SK-N-SH (cell line): ENCODE measurements at regions not wholly inside any gene's neighbourhood (a gene's known extent, or its start where the extent isn't known, plus 50 kb on each side); places are given as distances from the start of the nearest gene placed in this dataset.
"Not testable (repeated sequence)": the region's sequence is repeated elsewhere in the genome, so short reads cannot be mapped to it uniquely, and the experiment has no call there.

ENCODE experiments used
- CTCF ChIA-PET: fragments of 300-600, 350-600 bp; formaldehyde crosslinking; extraction: SDS; loops from one replicate; lab custom pipeline; 2021; lab: Yijun Ruan, JAX
- POLR2A ChIA-PET: fragments of 350-600 bp; sonication (Branson Sonifier 250); formaldehyde crosslinking; extraction: SDS; loops from one replicate; lab custom pipeline; 2020; ENCODE audit warnings: antibody characterized with exemption, inconsistent platforms; lab: Yijun Ruan, JAX
- DNase-seq: peaks from one replicate; pipeline ENCODE4 v3.0.0; 2012
- H2AFZ ChIP-seq: fragments of 200-600 bp; sonication (generic); 2 replicates; pipeline ENCODE4 v1.8.1; 2016; ENCODE audit warnings: antibody characterized with exemption, mild to moderate bottlenecking, low read depth
- H3F3A ChIP-seq: fragments of 200-600 bp; sonication (generic); replicated peaks from 2 replicates; pipeline ENCODE3; 2016; ENCODE audit warnings: antibody characterized with exemption, mild to moderate bottlenecking; ENCODE audit not compliant: insufficient read depth
- H3K27ac ChIP-seq, 2 experiments: fragments of 200-500 bp in 1 of 2; fragments of 200-600 bp in 1 of 2; sonication (Bioruptor generic) in 1 of 2; sonication (generic), shearing (Covaris generic) in 1 of 2; 2 replicates each; pipeline versions ENCODE4 v1.5.1 to v1.6.1; 2014 to 2016; ENCODE audit warnings: low read depth in 2 of 2, inconsistent platforms in 1 of 2, low read length in 1 of 2, mild to moderate bottlenecking in 1 of 2, mixed read lengths in 1 of 2
- H3K27me3 ChIP-seq: fragments of 200-600 bp; sonication (generic), shearing (Covaris generic); 2 replicates; pipeline ENCODE4 v1.6.1; 2016; ENCODE audit warnings: mixed run types; ENCODE audit not compliant: insufficient read depth
- H3K36me3 ChIP-seq, 2 experiments: fragments of 200-500 bp in 1 of 2; fragments of 200-600 bp in 1 of 2; sonication (Bioruptor generic) in 1 of 2; sonication (generic) in 1 of 2; replicated peaks in 1 of 2; 2 replicates each; pipeline versions ENCODE3 to v1.5.1; 2014 to 2016; ENCODE audit warnings: low read length in 1 of 2, mild to moderate bottlenecking in 1 of 2; ENCODE audit not compliant: insufficient read depth in 2 of 2, control insufficient read depth in 1 of 2
- H3K4me1 ChIP-seq, 2 experiments: fragments of 200-500 bp in 1 of 2; fragments of 200-600 bp in 1 of 2; sonication (Bioruptor generic) in 1 of 2; sonication (generic), shearing (Covaris generic) in 1 of 2; 2 replicates each; pipeline versions ENCODE4 v1.5.1 to v1.6.1; 2014 to 2016; ENCODE audit warnings: low read depth in 1 of 2, low read length in 1 of 2, mixed run types in 1 of 2; ENCODE audit not compliant: insufficient read depth in 2 of 2, control insufficient read depth in 1 of 2
- H3K4me2 ChIP-seq: fragments of 200-600 bp; sonication (generic), shearing (Covaris generic); 2 replicates; pipeline ENCODE4 v1.6.1; 2017; ENCODE audit warnings: mixed run types
- H3K4me3 ChIP-seq, 2 experiments: fragments of 200-500 bp in 1 of 2; fragments of 200-600 bp in 1 of 2; sonication (Bioruptor generic) in 1 of 2; sonication (generic), shearing (Covaris generic) in 1 of 2; 2 replicates each; pipeline versions ENCODE4 v1.5.1 to v1.8.1; 2014 to 2016; ENCODE audit warnings: low read depth in 2 of 2, inconsistent platforms in 1 of 2, low read length in 1 of 2, mild to moderate bottlenecking in 1 of 2, mixed read lengths in 1 of 2, moderate library complexity in 1 of 2
- H3K79me2 ChIP-seq: fragments of 200-600 bp; sonication (generic); 2 replicates; pipeline ENCODE4 v1.8.1; 2017; ENCODE audit warnings: mild to moderate bottlenecking; ENCODE audit not compliant: insufficient read depth
- H3K9ac ChIP-seq: fragments of 200-600 bp; sonication (generic); 2 replicates; pipeline ENCODE4 v1.6.1; 2017; ENCODE audit warnings: mixed run types
- H3K9me2 ChIP-seq: fragments of 200-600 bp; sonication (generic); 2 replicates; pipeline ENCODE4 v1.6.1; 2017; ENCODE audit warnings: mixed run types
- H3K9me3 ChIP-seq: fragments of 200-600 bp; sonication (generic); 2 replicates; pipeline ENCODE4 v1.6.1; 2017; ENCODE audit warnings: mixed run types, mild to moderate bottlenecking, moderate library complexity
- H4K20me1 ChIP-seq: fragments of 200-600 bp; sonication (generic); 2 replicates; pipeline ENCODE4 v1.6.1; 2017; ENCODE audit warnings: mild to moderate bottlenecking, mixed run types; ENCODE audit not compliant: insufficient read depth
- CHD2 ChIP-seq: fragments of 150-350 bp; IDR thresholded peaks from 2 replicates; pipeline ENCODE4 v1.6.1; 2018; ENCODE audit warnings: low read length; ENCODE audit not compliant: partially characterized antibody
- ELF1 ChIP-seq: IDR thresholded peaks from 2 replicates; pipeline ENCODE4 v1.4.0; 2012
- EZH2phosphoT487 ChIP-seq: fragments of 200-600 bp; sonication (generic); IDR thresholded peaks from 2 replicates; pipeline ENCODE4 v1.6.1; 2017; ENCODE audit warnings: low read depth, mixed run types, mild to moderate bottlenecking, antibody characterized with exemption, moderate library complexity, borderline replicate concordance
- GABPA ChIP-seq: IDR thresholded peaks from 2 replicates; pipeline ENCODE4 v1.4.0; 2012; ENCODE audit warnings: low read depth, mild to moderate bottlenecking
- MEF2A ChIP-seq: IDR thresholded peaks from 2 replicates; pipeline ENCODE4 v1.4.0; 2012; ENCODE audit warnings: low read depth, borderline replicate concordance
- MXI1 ChIP-seq: IDR thresholded peaks from 2 replicates; pipeline ENCODE4 v1.6.1; 2012; ENCODE audit warnings: mild to moderate bottlenecking, low read depth, low read length, improper control_type of control experiment
- NFIC ChIP-seq: IDR thresholded peaks from 2 replicates; pipeline ENCODE4 v1.4.0; 2012; ENCODE audit warnings: borderline replicate concordance
- RAD21 ChIP-seq: IDR thresholded peaks from 2 replicates; pipeline ENCODE4 v1.6.1; 2012; ENCODE audit warnings: mild to moderate bottlenecking, low read length
- REST ChIP-seq: IDR thresholded peaks from 2 replicates; pipeline ENCODE4 v1.6.1; 2012; ENCODE audit warnings: mild to moderate bottlenecking, low read depth, low read length, moderate library complexity
- RFX5 ChIP-seq: IDR thresholded peaks from 2 replicates; pipeline ENCODE4 v1.6.1; 2012; ENCODE audit warnings: mild to moderate bottlenecking, improper control_type of control experiment, low read length
- TAF1 ChIP-seq: IDR thresholded peaks from 2 replicates; pipeline ENCODE4 v1.6.1; 2012; ENCODE audit warnings: low read depth, mild to moderate bottlenecking, low read length, moderate library complexity, borderline replicate concordance
- USF1 ChIP-seq: IDR thresholded peaks from 2 replicates; pipeline ENCODE4 v1.4.0; 2012; ENCODE audit warnings: low read depth, borderline replicate concordance
- YY1 ChIP-seq: IDR thresholded peaks from 2 replicates; pipeline ENCODE4 v1.4.0; 2012; ENCODE audit warnings: low read depth, mild to moderate bottlenecking
- WGBS: methylation state at CpG from one replicate; pipeline ENCODE4 v1.1.6; 2017; ENCODE audit warnings: low lambda C conversion rate; 5-methylcytosine and 5-hydroxymethylcytosine counted together

DNA sequence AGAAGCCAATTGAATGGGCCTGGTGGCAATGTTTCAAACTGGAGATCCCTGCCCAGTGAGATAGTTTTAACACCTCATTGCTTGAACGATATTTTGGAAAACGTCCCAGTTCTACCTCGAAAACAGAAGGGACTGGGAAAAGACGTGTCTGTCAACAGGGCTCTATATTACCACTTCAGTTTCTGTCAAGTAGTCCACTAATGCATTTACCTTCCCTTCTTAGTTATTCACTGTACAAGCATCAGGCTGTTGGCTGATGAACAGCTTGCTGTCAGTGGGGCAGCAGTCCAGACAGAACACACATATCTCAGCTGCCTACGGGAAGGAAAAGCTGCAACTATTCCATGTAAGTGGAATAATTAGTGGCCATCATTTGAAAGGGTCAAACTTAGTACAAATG lies 794.7 kb upstream of the GBE1 start:
- POLR2A ChIA-PET, result no interaction called here
- 3% methylated on average over 5 of the region's 5 CpGs for WGBS
- no peak for DNase-seq

DNA sequence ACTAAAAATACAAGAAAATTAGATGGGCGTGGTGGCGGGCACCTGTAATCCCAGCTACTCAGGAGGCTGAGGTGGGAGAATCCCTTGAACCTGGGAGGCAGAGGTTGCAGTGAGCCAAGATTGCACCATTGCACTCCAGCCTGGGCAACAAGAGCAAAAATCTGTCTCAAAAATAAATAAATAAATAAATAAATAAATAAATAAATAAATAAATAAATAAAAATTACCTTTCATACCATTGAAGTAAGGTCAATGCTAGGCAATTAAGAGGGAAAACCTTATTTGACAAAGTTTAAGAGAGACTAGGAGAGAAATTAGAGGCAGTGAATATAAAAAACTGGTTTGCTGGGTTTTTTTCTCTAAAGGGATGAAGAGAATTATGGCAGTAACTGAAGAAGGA lies 781.1 kb upstream of the GBE1 start:
- H2AFZ ChIP-seq, H3K9me2 ChIP-seq, DNase-seq, H3K9me3 ChIP-seq, CTCF ChIA-PET, H4K20me1 ChIP-seq, POLR2A ChIA-PET, H3K79me2 ChIP-seq, H3K4me3 ChIP-seq, H3K9ac ChIP-seq, H3K4me2 ChIP-seq, H3K27me3 ChIP-seq, H3K4me1 ChIP-seq, H3F3A ChIP-seq, H3K36me3 ChIP-seq, H3K27ac ChIP-seq: not testable (repeated sequence)
- WGBS, result 2% methylated on average over 2 of the region's 2 CpGs

More for the DNA sequence above, 794.7 kb upstream of the GBE1 start:
- Histone ChIP-seq H3K4me1 (no peaks in the 10 kb centered on the region), H4K20me1 (no peaks in the 10 kb centered on the region), H2AFZ (no peak overlapping the region), H3K79me2 (no peaks in the 10 kb centered on the region), H3K4me3 (no peak overlapping the region), H3F3A (no peaks in the 10 kb centered on the region), H3K27ac (no peak overlapping the region), H3K4me2 (no peak overlapping the region), H3K36me3 (no peaks in the 10 kb centered on the region), H3K9me2 (no peaks in the 10 kb centered on the region), H3K9ac (no peak overlapping the region), H3K9me3 (no peaks in the 10 kb centered on the region), H3K27me3 (no peaks in the 10 kb centered on the region)
- TF ChIP-seq NFIC (no peak), USF1 (no peak), ELF1 (no peak), MEF2A (no peak), TAF1 (no peak), MXI1 (no peak), GABPA (no peak), YY1 (no peak), RAD21 (no peak), RFX5 (no peak), REST (no peak), CHD2 (no peak), EZH2phosphoT487 (no peak)
- CTCF ChIA-PET, result no interaction called here
